DMS53 treated with DMSO at 0.1 percent for 48 hours (cell line): ENCODE measurements at regions not wholly inside any gene's neighbourhood (a gene's known extent, or its start where the extent isn't known, plus 50 kb on each side); places are given as distances from the start of the nearest gene placed in this dataset.
"Not testable (repeated sequence)": the region's sequence is repeated elsewhere in the genome, so short reads cannot be mapped to it uniquely, and the experiment has no call there.

Experiments
- DNase-seq: peaks from one replicate; lab custom pipeline; 2025; ENCODE audit not compliant: unreplicated experiment; lab: John Stamatoyannopoulos, UW

- DNase-seq, result no peak
These were observed 76.5 kb downstream of the ARL5B start for GRCh38 chr10:18735711-18736110.

DNA sequence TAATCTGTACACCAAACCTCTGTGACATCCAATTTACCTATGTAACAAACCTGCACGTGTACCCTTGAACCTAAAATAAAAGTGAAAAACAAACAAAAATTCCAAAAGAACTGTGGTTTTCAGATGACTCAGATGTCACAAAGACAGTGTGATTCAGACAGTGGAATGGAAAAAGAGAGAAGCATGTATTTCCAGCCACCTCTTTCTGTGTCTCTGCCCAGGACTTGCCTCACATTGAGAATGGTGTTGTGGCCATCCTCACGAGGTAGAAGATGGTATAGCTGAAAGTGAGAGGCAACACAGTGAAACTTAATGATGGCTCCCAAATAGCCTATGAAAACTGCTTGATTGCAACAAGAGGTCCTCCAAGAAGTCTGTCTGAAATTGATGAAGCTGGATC is 78.0 kb downstream of the ARL5B start:
- no peak for DNase-seq

DNA sequence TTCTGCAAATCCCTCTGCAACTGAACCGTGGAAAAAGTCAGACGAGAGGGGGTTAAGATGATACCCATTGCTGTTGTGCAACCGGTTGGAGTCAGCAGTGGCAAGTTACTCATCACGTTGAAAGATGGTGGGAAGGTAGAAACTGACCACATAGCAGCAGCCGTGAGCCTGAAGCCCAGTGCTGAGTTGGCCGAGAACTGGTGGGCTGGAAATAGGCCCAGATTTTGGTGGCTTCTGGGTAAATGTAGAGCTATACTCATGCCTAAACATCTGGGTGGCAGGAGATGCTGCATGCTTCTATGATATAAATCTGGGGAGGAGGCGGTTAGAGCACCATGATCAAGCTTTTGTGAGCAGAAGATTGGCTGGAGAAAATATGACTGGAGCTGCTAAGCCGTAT is 78.6 kb downstream of the ARL5B start:
- DNase-seq, result no peak

DNA sequence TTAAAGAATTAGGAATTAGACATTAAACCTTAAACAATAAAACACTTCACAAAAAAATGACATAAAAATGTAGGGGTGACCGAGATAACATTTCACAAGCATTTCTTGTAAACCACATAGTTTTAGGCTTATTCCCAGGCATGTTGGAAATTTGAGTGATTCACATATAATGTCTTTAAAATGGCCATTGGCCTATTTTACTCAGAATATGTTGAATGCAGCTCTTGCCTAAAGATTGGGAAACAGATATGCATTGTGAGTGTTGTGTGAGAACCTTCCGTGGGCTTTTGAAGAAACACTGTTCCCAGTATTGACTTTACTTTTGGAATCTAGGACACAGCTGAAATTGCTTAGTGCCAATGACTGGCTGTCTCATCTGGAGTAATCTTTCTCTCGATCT is 79.6 kb downstream of the ARL5B start:
- no peak for DNase-seq

DNA sequence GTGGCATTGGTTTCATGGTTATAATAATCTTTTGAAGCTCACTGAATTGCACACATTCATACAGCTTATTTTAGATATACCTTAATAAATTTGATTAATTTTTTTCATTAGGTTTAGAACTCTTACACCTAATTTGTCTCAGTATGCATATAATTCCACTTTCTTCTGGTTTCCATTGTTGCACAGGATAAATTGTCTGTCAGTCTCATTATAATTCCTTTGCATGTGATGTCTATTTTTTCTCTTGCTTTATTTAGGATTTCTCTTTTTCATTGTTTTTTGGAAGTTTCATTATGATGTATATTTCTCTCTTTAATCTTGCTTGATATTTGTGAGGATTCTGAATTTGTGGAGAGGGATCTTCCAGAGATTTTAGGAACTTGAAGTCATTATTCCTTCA is 84.7 kb downstream of the ARL5B start:
- no peak for DNase-seq

DNA sequence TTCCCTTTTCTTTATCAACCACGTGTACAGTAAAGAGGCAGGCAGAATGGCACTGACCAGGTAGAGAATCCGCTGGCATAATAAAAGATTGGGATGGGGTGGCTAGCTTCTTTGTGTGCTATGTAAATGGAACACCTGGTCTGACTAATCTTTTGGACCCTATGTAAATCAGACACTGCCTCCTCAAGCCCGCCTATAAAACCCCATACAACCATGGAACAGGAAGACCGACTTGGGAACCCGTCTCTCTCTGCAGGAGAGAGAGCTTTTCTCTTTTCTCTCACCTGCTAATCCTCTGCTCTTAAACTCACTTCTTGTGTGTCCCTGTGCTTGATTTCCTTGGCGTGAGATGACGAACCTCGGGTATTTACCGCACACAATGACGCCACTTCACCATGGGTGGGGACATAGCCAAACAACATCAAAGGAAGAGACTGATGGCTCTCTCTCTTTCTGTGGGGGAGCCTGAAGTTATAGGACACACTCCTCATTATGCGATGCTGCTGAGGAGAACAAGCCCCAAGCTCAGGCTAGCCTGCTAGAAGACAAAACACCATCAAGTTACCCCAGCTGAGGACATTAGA is 94.2 kb downstream of the ARL5B start:
- peak; percentile 67 for DNase-seq

GRCh38 chr10:18759575-18759974 is 100.3 kb downstream of the ARL5B start:
- DNase-seq, result no peak

DNA sequence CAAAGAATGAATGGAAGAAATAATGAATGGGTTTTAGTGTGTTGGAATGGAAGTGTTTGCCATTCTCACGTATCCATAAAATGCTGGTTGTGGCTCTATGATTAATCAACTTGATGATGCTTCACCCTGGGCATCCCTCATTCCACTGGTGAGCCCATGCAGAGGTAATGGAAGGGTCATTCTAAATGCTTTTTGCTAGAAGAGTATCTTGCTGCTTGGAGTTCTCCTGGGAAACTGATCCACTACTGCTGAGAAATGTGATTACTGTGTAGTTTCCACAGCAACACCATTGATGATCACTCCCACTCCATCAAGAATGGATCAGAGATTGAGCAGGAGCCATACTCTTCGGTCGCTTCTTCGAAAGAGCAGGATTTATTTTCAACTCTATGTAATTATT is 101.6 kb downstream of the ARL5B start:
- no peak for DNase-seq

GRCh38 chr10:18767981-18768380 is 108.8 kb downstream of the ARL5B start:
- DNase-seq, result no peak

DNA sequence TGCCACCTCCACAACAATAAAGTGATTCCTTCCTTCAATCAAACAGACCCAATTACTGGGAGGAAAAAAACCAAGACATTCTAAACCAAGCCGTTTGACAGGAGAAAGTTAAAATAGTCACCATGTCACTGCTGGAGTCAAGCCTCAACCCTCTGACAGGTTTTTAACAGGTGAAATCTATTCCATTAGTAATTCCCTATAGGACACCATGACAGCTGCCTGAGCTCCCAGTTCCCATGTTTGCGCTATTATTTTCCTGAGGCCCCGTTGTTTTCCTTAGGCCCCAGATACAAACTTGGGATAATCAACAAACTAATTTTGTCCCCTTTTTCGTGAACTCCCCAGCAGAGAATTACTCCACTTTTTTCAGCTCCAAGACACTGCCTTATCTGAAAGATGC is 113.9 kb downstream of the ARL5B start:
- DNase-seq, result no peak

DNA sequence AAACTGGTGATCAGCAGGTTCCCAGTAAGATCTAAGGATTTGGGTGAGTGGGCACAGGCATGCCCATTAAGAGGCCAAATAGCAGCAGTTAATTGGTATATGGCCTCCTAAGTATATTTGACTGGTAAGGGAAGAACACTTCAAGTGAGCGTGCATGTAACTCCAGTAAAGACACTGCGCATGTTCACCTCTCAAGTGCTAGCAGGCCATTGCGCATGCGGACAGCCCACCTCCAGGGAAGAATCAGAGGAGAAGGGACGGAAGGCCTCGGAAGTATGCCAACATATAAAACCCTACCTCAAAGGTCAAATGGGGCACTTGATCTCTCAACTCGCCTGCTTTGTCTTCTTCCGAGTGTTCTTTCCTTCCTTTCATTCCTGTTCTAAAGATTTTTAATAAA is 118.0 kb downstream of the ARL5B start:
- no peak for DNase-seq

DNA sequence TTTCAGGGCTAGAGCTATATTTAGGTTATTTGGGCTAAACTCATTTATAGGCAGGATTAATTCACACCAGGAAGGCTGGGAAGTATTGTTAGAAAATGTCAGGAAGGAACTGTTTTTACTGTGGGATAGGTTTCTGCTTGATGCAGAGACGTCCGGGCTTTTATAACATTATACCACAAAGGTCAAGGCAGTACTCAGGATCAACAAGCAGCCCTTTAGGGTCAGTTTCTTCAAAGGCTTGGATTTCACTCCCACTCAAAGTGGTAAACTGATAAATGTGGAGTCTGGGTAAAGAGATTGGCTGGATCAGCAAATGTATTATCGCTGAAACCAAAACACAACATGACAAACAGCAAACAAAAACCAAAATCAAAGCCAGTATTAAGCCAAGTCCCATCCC is 127.2 kb downstream of the ARL5B start:
- no peak for DNase-seq

DNA sequence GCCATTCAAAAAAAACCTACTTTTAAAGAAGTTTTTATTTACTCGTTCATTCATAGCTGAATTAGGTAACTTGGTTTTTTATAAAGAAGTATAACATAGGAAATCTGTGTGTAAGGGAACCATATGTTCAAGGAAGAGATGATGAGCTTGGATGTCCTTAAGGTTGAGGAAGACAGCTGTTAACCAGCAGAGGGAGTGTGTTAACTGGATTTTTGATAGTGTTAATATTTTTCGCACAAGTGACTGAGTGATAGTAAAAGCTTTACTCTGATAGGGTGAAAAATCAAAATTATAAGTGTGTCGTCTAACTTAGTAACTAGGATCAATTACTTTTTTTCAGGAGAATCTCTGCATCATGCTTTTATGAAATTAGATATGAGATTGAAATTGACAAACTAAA is 134.7 kb downstream of the ARL5B start:
- peak; percentile 47 for DNase-seq

DNA sequence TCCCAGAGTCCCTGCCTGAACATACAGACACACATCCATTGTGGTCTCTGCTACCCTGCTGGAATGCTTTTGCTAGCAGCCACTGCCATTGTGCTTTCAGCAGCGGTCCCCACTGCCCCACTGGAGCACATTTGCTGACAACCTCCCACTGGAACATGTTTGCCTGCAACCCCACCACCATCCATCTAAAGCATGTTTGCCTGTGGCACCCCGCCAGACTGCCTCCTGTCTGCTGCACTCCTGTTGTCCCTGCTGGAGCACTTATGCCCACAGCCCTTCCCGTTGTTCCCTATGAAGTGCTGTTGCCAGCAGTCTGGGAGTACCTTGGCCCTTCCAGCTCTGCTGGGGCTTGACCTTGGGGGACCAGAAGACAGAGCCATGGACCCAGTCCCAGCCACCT is 136.3 kb downstream of the ARL5B start:
- DNase-seq, result no peak

- DNase-seq, result no peak
These were observed 138.1 kb downstream of the ARL5B start for GRCh38 chr10:18797286-18797685.

- peak; percentile 3 for DNase-seq
These were observed 162.9 kb downstream of the ARL5B start for GRCh38 chr10:18822156-18822555.

DNA sequence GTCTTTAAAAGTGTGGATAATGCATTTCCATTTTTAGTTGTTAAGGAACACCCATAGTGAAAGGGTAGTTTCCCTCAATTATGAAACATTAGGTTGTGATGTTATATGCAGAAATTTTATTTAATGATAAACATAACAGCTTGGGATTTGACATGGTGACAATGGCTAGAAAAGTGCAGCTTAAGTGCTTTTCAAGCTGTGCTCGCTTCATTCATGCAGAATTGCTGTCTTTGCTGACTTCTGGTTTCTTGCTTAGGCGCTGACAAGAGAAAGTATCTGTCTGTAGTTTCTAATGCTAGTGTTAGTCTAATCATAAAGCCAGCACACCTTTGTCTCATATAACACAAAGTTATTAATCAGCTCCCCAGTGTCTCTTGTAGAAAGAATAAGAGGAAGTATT is 170.0 kb downstream of the ARL5B start:
- DNase-seq, result no peak

DNA sequence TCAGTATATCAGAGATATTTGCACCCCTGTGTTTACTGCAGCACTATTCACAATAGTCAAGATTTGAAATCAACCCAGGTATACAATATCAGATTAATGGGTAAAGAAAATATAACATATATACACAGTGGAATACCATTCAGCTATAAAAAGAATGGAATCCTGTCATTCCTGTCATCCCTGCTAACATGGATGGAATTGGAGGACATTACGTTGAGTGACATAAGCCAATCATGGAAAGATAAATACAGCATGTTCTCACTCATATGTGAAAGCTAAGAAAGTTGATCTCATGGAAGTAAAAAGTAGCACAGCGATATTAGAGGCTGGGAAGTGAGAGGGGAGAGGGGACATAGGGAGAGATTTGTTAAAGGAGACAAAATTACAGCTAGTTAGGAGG is 171.0 kb downstream of the ARL5B start:
- DNase-seq, result no peak

- not testable (repeated sequence) for DNase-seq
These were observed 192.0 kb upstream of the MALRD1 start for GRCh38 chr10:18856623-18857022.

- no peak for DNase-seq
These were observed 188.9 kb upstream of the MALRD1 start for GRCh38 chr10:18859659-18860058.

DNA sequence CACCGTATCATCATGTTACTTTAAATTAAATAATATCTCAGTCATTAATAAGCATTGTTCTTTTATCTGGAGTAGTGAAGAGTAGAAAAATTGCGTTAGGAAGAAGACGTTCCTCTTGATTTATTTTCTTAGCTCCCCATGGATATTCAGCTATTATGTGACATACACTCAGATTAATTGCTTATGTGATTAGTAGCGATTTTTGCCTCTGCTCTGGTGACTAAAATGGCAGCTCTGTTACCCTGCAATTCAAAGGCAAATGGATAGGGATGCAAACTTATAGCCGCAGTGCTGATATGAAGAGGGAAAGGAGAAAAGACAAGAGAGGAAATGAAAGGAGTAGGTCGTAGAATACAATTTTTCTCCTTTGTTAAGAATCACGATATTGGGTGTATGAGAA is 188.4 kb upstream of the MALRD1 start:
- DNase-seq, result no peak

GRCh38 chr10:18860631-18861240 is 187.9 kb upstream of the MALRD1 start:
- DNase-seq, result no peak

- no peak for DNase-seq
These were observed 187.2 kb upstream of the MALRD1 start for GRCh38 chr10:18861382-18861781.
